HUES64 (cell line): ENCODE measurements at regions not wholly inside any gene's neighbourhood (a gene's known extent, or its start where the extent isn't known, plus 50 kb on each side); places are given as distances from the start of the nearest gene placed in this dataset.

Experiments
- H3K27ac ChIP-seq: 2 replicates; pipeline ENCODE4 v1.7.0; 2013; ENCODE audit warnings: low read depth, low read length, inconsistent platforms
- H3K27me3 ChIP-seq: 2 replicates; pipeline ENCODE4 v1.6.1; 2013; ENCODE audit warnings: mild to moderate bottlenecking, low read length; ENCODE audit not compliant: insufficient read depth
- H3K36me3 ChIP-seq: 2 replicates; pipeline ENCODE4 v1.6.1; 2013; ENCODE audit warnings: mild to moderate bottlenecking, low read length; ENCODE audit not compliant: insufficient read depth
- H3K4me1 ChIP-seq: 2 replicates; pipeline ENCODE4 v1.6.1; 2013; ENCODE audit warnings: mild to moderate bottlenecking, low read length, moderate library complexity; ENCODE audit not compliant: insufficient read depth
- H3K4me3 ChIP-seq: 2 replicates; pipeline ENCODE4 v1.5.1; 2013; ENCODE audit warnings: mild to moderate bottlenecking, low read length, moderate library complexity
- H3K9ac ChIP-seq: 2 replicates; pipeline ENCODE4 v1.6.1; 2013; ENCODE audit warnings: mild to moderate bottlenecking, low read depth, low read length
- H3K9me3 ChIP-seq: 2 replicates; pipeline ENCODE4 v1.6.1; 2013; ENCODE audit warnings: low read depth, low read length; ENCODE audit not compliant: insufficient read depth
- WGBS: fragments of 150-250, 120-280 bp; methylation state at CpG from one replicate; pipeline ENCODE4 v1.1.7; 2013; ENCODE audit warnings: missing lambda C conversion rate; 5-methylcytosine and 5-hydroxymethylcytosine counted together

DNA sequence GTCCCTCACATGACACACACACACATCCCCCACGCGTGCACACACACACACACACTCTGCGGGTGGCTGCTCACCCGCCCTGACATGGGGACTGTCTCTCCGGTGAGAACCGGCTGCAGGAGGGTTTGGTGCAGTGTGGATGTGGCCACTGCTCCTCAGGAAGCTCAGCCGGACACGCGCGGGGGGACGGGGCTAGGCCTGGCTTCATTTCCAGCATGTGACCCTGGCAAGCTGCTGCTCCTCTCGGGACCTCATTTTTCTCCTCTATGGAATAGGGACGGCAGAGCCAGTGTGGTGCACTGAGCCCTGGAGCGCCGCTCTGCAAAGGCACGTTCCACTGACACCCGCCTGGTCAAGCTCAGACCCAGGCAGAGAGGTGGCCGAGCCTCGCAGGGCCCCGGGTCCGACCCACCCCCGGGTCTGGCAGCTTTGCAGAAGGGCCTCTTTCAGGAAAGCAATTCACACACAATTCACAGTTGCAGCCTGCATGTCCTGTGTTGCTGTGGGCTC lies 56.8 kb upstream of the SLCO4A1 start:
- Histone ChIP-seq H3K9ac (no peak overlapping the region), H3K36me3 (no peaks in the 10 kb centered on the region), H3K27ac (no peak overlapping the region), H3K4me1 (peaks cover 4% of the 10 kb centered on the region; the same call in 1 of the 2 replicates), H3K9me3 (no peaks in the 10 kb centered on the region), H3K27me3 (no peaks in the 10 kb centered on the region), H3K4me3 (no peak overlapping the region)
- 85% methylated on average over 22 of the region's 22 CpGs for WGBS

GRCh38 chr20:62586799-62587198 lies 55.5 kb upstream of the SLCO4A1 start:
- H3K9ac ChIP-seq, result no peak overlapping the region
- H3K36me3 ChIP-seq, result no peaks in the 10 kb centered on the region
- no peak overlapping the region for H3K4me3 ChIP-seq
- H3K9me3 ChIP-seq, result no peaks in the 10 kb centered on the region
- no peak overlapping the region for H3K27ac ChIP-seq
- WGBS, result 81% methylated on average over 8 of the region's 8 CpGs
- peaks cover 3% of the 10 kb centered on the region; the same call in 1 of the 2 replicates for H3K4me1 ChIP-seq
- H3K27me3 ChIP-seq, result no peaks in the 10 kb centered on the region

- Histone ChIP-seq H3K9me3 (no peaks in the 10 kb centered on the region), H3K4me1 (no peaks in the 10 kb centered on the region), H3K36me3 (no peaks in the 10 kb centered on the region), H3K27ac (no peak overlapping the region), H3K4me3 (no peak overlapping the region), H3K27me3 (no peaks in the 10 kb centered on the region), H3K9ac (no peak overlapping the region)
- WGBS, result 76% methylated on average over 20 of the region's 20 CpGs
Measured at GRCh38 chr20:62587757-62588402, 54.4 kb upstream of the SLCO4A1 start.

DNA sequence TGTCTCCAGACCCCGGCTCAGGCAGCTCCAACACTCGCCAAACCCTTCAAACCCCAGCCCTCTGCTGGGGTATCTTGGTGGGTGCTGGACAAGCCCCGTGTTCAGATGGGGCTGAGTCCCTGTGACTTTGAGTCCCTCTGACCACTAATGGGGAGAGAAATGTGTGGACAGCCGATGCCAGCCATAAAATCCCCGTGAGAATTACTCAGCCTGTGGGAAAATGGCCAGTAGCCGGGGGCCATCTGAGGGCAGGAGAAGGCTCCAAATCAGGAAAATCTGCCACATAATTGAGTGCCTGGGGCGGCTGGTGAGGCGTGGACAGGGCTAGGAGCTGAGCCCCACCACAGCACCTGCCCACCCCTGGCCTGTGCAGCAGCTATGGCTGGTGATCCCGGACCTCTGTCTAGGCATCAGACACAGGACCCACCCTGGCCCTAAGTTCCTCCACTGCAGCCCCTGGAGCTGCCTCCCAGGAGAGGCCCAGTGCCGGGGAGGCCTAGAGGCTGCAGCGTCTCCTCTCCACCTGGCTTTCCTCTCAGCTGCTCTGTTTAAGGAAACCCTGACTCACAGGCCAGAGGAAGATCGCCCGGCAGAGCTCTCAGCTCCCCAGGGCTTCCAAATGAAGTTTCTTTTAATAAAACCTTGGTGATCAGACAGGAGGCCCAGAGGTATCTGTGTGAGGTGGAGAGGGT lies 53.7 kb upstream of the SLCO4A1 start:
- no peaks in the 10 kb centered on the region for H3K4me1 ChIP-seq
- no peak overlapping the region for H3K9ac ChIP-seq
- H3K4me3 ChIP-seq, result no peak overlapping the region
- no peaks in the 10 kb centered on the region for H3K36me3 ChIP-seq
- 92% methylated on average over 13 of the region's 13 CpGs for WGBS
- H3K9me3 ChIP-seq, result no peaks in the 10 kb centered on the region
- H3K27me3 ChIP-seq, result no peaks in the 10 kb centered on the region
- H3K27ac ChIP-seq, result no peak overlapping the region

DNA sequence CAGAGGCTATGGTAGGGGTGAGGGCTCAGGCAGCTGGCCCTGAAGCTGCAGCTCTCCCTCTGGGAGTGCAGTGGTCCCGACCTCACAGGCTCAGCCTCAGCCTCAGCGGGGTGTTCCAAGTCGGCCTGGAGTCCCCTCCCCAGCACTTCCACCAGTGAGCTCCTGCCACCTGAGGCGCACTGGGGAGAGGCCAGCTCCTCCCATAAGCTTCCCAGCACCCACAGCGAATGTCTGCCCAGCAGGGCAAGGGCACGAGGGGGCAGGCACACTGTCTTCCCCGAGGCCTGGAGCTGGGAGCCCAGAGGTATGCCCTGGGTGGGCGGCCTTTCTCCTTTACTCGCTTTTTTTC lies 53.2 kb upstream of the SLCO4A1 start:
- Histone ChIP-seq H3K9ac (no peak overlapping the region), H3K4me3 (no peak overlapping the region), H3K36me3 (no peaks in the 10 kb centered on the region), H3K4me1 (no peaks in the 10 kb centered on the region), H3K27me3 (no peaks in the 10 kb centered on the region), H3K9me3 (no peaks in the 10 kb centered on the region), H3K27ac (no peak overlapping the region)
- 71% methylated on average over 9 of the region's 9 CpGs for WGBS

GRCh38 chr20:62589720-62590119 lies 52.6 kb upstream of the SLCO4A1 start:
- H3K4me3 ChIP-seq, result no peak overlapping the region
- no peaks in the 10 kb centered on the region for H3K9me3 ChIP-seq
- no peak overlapping the region for H3K9ac ChIP-seq
- WGBS, result 91% methylated on average over 14 of the region's 14 CpGs
- no peak overlapping the region for H3K27ac ChIP-seq
- H3K36me3 ChIP-seq, result no peaks in the 10 kb centered on the region
- H3K4me1 ChIP-seq, result no peaks in the 10 kb centered on the region
- no peaks in the 10 kb centered on the region for H3K27me3 ChIP-seq

GRCh38 chr20:62590309-62591121 lies 51.8 kb upstream of the SLCO4A1 start:
- 87% methylated on average over 23 of the region's 23 CpGs for WGBS
- H3K9me3 ChIP-seq, result no peaks in the 10 kb centered on the region
- no peak overlapping the region for H3K9ac ChIP-seq
- H3K4me1 ChIP-seq, result no peaks in the 10 kb centered on the region
- H3K27ac ChIP-seq, result no peak overlapping the region
- no peaks in the 10 kb centered on the region for H3K36me3 ChIP-seq
- no peaks in the 10 kb centered on the region for H3K27me3 ChIP-seq
- H3K4me3 ChIP-seq, result no peak overlapping the region

DNA sequence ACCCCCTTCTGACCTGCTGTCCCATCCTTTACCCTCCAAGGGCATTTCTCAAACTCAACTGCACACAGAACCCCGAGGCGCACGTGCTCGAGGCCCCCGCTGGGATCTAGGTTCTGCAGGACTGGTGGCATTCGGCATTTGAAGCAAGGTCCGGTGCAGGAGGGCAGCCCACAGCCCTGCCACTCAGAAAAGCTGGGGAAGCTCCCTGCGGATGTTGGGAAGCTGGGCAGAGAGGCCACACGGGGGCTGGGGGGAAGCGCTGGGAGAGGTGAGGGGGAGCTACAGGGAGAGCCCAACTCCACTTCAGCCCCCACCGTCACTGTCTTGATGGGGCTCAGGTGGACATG lies 51.2 kb upstream of the SLCO4A1 start:
- Histone ChIP-seq H3K9me3 (no peaks in the 10 kb centered on the region), H3K9ac (no peak overlapping the region), H3K27ac (no peak overlapping the region), H3K36me3 (no peaks in the 10 kb centered on the region), H3K4me3 (no peak overlapping the region), H3K27me3 (no peaks in the 10 kb centered on the region), H3K4me1 (no peaks in the 10 kb centered on the region)
- WGBS, result 86% methylated on average over 11 of the region's 11 CpGs

DNA sequence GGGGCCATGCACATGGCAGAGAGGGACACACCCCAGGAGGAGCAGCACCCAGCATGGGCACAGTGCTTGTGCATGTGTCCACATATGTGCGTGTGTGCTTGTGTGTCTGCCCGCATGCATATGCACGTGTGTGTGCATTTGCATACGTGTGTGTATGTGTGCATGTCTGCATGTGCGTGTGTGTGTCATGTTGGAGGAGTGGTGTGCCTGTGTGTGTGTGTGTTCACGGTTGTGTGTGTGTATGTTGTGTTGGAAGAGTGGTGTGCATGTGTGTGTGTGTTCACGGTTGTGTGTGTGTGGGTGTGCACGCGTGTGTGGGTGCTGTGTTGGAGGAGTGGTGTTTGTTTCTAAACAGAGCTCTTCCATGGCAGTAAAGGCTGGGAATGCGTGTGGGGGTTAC lies 50.7 kb upstream of the SLCO4A1 start:
- Histone ChIP-seq H3K27me3 (no peaks in the 10 kb centered on the region), H3K9ac (no peak overlapping the region), H3K4me1 (no peaks in the 10 kb centered on the region), H3K36me3 (no peaks in the 10 kb centered on the region), H3K4me3 (no peak overlapping the region), H3K27ac (no peak overlapping the region), H3K9me3 (no peaks in the 10 kb centered on the region)
- WGBS, result 90% methylated on average over 10 of the region's 10 CpGs
